Fibroblast of the aortic adventitia (primary cell): ENCODE measurements at regions not wholly inside any gene's neighbourhood (a gene's known extent, or its start where the extent isn't known, plus 50 kb on each side); places are given as distances from the start of the nearest gene placed in this dataset.

Source experiments
- DNase-seq: peaks from one replicate; pipeline ENCODE4 v3.0.0-alpha.2; 2010; ENCODE audit warnings: low read depth
- H3K4me3 ChIP-seq: 2 replicates; pipeline ENCODE4 v1.5.1; 2011; ENCODE audit warnings: low read depth, mild to moderate bottlenecking, control low read depth, low read length, moderate library complexity
- CTCF ChIP-seq: IDR thresholded peaks from 2 replicates; pipeline ENCODE4 v1.5.1; 2011; ENCODE audit warnings: mild to moderate bottlenecking, low read length, control low read depth, inconsistent platforms; ENCODE audit not compliant: insufficient read depth

GRCh38 chr6:67224989-67225388, 1410.1 kb upstream of the ADGRB3 start:
- no peak for DNase-seq
- TF ChIP-seq CTCF: no peak
- no peak overlapping the region for H3K4me3 ChIP-seq

GRCh38 chr6:67221226-67221625, 1413.9 kb upstream of the ADGRB3 start:
- DNase-seq: peak; percentile 3
- no peak overlapping the region for H3K4me3 ChIP-seq
- no peak for TF ChIP-seq CTCF

- no peak for DNase-seq
- H3K4me3 ChIP-seq: no peak overlapping the region
- TF ChIP-seq CTCF: no peak
Observed at GRCh38 chr6:67219346-67219745, 1415.7 kb upstream of the ADGRB3 start.

DNA sequence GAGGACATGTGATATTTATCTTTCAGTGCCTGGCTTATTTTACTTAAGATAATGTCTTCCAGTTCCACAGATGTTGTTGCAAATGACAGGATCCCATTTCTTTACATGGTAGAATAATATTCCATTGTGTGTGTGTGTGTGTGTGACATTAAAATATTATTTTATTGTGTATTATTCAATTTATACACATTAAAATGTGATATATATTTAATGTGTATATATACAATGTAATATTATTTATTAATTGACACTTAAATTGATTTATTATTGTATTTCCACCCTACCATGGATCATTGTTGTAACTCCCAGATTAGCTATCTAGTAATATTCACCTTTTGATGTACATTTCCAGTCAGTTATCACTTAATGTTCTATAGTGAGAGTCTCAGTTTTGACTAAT, 1422.5 kb upstream of the ADGRB3 start:
- TF ChIP-seq CTCF: no peak
- DNase-seq: no peak
- no peak overlapping the region for H3K4me3 ChIP-seq

GRCh38 chr6:67210450-67210849, 1424.6 kb upstream of the ADGRB3 start:
- no peak for TF ChIP-seq CTCF
- DNase-seq: peak; percentile 4
- H3K4me3 ChIP-seq: no peak overlapping the region

DNA sequence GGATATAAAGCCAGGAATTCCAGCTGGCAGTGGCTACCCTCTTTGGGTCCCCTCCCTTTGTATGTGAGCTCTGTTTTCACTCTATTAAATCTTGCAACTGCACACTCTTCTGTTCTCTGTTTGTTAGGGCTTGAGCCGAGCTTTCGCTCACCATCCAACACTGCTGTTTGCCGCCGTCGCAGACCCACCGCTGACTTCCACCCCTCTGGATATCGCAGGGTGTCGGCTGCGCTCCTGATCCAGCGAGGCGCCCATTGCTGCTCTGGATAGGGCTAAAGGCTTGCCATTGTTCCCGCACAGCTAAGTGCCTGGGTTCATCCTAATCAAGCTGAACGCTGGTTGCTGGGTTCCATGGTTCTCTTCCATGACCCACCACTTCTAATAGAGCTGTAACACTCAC, 1433.5 kb upstream of the ADGRB3 start:
- TF ChIP-seq CTCF: no peak
- H3K4me3 ChIP-seq: no peak overlapping the region
- DNase-seq: no peak

- no peak overlapping the region for H3K4me3 ChIP-seq
- TF ChIP-seq CTCF: no peak
- DNase-seq: no peak
Observed at GRCh38 chr6:67200626-67201403, 1434.3 kb upstream of the ADGRB3 start.
